T47D (cell line): ENCODE measurements at regions not wholly inside any gene's neighbourhood (a gene's known extent, or its start where the extent isn't known, plus 50 kb on each side); places are given as distances from the start of the nearest gene placed in this dataset.

ENCODE experiments used
- DNase-seq, 2 experiments: peaks; one replicate each; pipeline versions ENCODE4 v3.0.0 to v3.0.0-alpha.2; 2011 to 2012; ENCODE audit warnings: low read depth in 1 of 2, low spot score in 1 of 2
- JUND ChIP-seq: IDR thresholded peaks from 2 replicates; pipeline ENCODE4 v1.6.1; 2012; ENCODE audit warnings: low read depth
- in situ Hi-C: cut with HindIII; loops from 2 replicates; pipeline ENCODE4 v1.10.0; 2016; ENCODE audit warnings: low sequenced_read_pairs, low pct_unique_long_range_greater_than_20kb

DNA sequence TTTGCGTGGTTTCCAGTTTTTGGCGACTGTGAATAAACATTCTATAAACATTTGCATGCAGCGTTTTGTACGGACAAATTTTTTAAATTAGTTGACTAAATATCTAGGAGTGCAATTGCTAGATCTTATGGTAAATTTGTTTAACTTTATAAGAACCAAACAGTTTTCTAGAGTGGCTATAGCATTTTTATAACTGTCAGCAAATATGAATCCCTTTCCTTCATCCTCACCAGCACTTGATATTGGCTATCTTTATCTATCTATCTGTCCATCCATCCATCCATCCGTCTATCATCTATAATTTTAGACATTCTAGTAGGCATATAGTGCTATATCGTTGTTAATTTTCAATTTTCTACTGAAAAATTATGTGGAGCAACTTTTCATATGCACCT is 158.4 kb upstream of the CHRNA7 start:
- TF ChIP-seq JUND, result no peak
- in situ Hi-C loops, result no loop called here
- no peak for DNase-seq

DNA sequence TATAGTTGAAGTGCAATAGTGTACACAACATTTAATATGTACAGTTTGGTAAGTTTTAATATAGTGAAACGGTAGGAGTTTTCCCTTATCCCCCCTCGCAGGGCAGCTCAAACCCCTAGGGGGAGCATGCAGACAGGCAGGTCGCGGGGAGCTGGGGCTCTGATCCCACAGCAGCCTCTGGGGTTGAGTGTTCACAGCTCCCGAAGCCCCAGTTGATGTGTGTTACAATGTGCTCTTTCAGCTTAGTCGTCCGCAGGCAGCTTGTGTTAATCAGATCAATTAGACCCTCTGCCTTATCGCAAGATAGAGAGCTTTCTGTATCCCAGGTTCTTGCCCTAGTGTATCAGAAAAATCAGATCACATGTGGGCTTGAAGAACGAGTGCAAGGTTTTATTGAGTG is 143.1 kb upstream of the CHRNA7 start:
- in situ Hi-C loops, result no loop called here
- no peak for DNase-seq
- TF ChIP-seq JUND, result no peak

- no peak for DNase-seq
- in situ Hi-C loops, result no loop called here
- TF ChIP-seq JUND, result no peak
These were observed 137.8 kb upstream of the CHRNA7 start for GRCh38 chr15:31892513-31892912.

GRCh38 chr15:31893780-31894179 is 136.5 kb upstream of the CHRNA7 start:
- in situ Hi-C loops, result no loop called here
- no peak for TF ChIP-seq JUND
- DNase-seq, result no peak

GRCh38 chr15:31897746-31898145 is 132.6 kb upstream of the CHRNA7 start:
- in situ Hi-C loops, result no loop called here
- no peak for TF ChIP-seq JUND

GRCh38 chr15:31901501-31901900 is 128.8 kb upstream of the CHRNA7 start:
- DNase-seq, result no peak
- in situ Hi-C loops, result no loop called here
- TF ChIP-seq JUND, result no peak

More at GRCh38 chr15:31897746-31898145, 132.6 kb upstream of the CHRNA7 start:
- no peak for DNase-seq

- TF ChIP-seq JUND, result no peak
- peak in 1 of 2 experiments; percentile 17 for DNase-seq
- in situ Hi-C loops, result no loop called here
These were observed 125.3 kb upstream of the CHRNA7 start for GRCh38 chr15:31905054-31905453.

DNA sequence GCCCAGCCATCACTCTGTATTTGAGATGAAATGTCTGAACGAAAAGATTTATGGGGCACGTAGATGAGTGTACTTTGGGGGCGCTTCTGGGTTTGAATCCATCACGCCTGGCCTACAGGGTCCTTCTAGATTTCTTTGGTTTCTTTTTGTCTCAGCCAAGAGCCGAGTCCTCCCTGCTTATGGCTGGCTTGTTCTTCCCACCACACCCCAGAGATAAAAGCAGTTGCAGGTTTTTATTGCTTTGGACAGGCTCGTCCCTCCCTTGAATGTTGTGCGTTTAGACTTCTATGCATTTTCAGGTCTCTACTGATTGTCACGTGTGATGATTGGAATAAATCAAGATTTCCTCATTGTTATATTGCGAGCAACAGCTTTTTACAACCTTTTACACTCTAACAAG is 104.8 kb upstream of the CHRNA7 start:
- in situ Hi-C loops, result no loop called here
- DNase-seq, result no peak
- no peak for TF ChIP-seq JUND

DNA sequence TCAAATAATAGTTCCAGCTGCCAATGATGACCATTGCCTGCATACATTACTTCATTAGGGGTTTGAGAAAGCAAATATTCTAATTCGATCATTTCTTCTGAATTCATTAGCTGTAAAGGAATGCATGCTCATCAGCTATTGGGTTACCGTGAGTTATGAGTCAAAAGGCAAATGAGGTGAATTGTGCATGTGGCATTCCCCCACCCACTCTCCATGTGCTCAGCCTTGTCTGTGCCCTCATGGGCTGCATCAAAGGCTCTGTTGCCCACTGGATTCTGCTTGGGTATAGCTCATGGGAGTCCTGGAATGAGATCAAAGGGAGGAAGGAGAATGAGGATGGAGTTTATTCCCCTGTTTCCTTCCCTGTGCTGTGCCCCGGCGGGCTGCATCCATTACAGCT is 99.3 kb upstream of the CHRNA7 start:
- in situ Hi-C loops, result no loop called here
- no peak for TF ChIP-seq JUND
- no peak for DNase-seq

DNA sequence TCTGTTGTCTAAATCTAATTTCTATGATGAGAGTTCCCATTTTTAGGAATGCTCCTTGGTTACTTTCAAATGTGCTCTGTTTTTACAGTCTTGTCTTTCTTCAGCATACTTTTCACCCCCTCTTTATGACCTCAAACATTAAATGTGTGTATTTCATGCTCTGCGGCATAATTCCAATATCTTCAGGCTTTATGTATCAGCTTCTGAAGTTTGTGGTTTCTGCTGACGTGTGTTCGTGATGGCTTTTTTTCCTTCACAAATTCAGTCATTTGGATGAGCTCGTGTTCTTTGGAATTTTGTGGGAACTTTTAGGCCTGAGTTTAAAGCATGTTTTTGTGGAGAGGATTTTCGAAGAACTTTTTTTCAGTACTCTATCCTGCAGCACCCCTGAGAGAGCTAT is 97.7 kb upstream of the CHRNA7 start:
- in situ Hi-C loops, result no loop called here
- TF ChIP-seq JUND, result no peak
- no peak for DNase-seq

DNA sequence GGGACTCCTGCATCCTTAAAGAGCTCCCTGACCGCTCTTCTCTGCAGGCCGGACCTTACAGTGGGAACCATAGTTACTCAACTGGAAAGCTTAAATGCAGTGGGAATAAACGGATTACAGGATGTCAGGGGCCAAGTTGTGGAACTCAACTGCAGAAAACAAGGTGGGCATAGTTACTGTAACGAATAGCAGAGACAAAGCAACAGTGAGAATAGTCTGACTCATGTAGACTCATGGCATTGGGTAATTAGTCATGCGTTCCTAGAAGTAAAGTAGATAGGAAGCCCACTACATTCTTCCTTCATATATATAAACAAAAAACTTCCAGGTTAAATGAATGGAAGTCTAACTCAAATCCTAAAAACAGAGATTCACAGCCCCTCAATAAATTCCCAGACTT is 95.5 kb upstream of the CHRNA7 start:
- TF ChIP-seq JUND, result no peak
- DNase-seq, result no peak
- in situ Hi-C loops, result no loop called here

GRCh38 chr15:31953478-31953877 is 76.8 kb upstream of the CHRNA7 start:
- in situ Hi-C loops, result no loop called here
- TF ChIP-seq JUND, result no peak
- no peak for DNase-seq

DNA sequence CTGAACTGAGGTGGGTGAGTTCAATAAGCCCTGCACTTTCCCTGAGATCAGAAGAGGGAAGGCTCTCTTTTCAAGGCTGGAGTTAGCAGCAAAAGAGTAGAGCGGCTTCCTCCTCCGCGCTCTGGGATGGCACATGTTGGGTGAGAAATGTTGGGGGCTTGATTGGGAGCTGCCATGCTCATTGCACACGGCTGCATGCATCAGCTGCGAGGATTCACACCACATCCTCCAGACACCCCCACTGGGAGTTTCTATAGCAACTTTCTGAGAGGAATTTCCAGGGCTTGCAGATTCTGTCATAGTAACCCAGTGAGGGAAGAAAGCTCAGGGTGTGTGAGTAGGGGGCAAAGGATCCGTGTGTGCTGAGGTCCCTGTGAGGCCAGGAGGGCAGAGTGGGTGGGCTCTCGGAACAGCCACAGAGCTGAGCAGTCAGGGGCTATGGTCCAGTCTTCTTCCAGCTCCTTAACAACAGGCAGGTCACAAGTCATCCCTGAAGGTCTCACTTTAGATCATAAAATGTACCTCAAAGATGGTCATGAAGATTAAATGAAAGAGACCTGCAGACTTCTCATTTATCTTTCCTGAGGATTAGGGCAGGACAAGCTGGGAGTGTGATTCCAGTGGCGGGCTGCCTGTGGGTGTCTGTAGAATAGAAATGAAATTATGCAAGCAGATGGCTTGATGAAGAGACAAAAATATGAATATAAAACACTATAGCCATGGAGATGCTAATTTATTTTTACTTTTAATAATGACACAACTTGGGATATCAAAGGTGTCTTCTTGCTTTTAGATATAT is 75.7 kb upstream of the CHRNA7 start:
- no peak for DNase-seq
- TF ChIP-seq JUND, result no peak
- in situ Hi-C loops, result no loop called here

DNA sequence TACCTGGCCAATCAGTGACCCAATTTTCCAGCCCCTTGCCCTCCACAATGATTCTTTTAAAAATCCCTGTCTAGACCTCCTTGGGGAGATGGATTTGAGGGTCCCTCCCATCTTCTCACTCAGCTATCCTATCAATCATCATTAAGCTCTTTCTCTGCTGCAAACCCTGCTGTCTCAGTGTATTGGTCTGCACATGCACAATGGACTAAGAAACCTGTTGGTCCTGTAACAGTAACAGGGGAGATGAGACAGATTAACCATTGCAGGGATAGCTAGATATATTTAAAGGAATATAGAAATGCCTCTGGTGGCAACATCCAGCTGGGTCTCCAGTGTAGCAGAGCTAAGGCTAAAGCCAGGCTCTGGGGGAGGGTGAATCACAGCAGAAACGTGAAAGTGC is 74.6 kb upstream of the CHRNA7 start:
- DNase-seq, result no peak
- no peak for TF ChIP-seq JUND
- in situ Hi-C loops, result no loop called here
